Ovary (tissue), 7 donors: ENCODE measurements at regions not wholly inside any gene's neighbourhood (a gene's known extent, or its start where the extent isn't known, plus 50 kb on each side); places are given as distances from the start of the nearest gene placed in this dataset.

Experiments
- DNase-seq, 5 donors: peaks; one replicate each; pipeline ENCODE4 v3.0.0-alpha.2; 2019 to 2020
- H3K27ac ChIP-seq, 2 donors: fragments of 200-600 bp; one replicate each; pipeline versions ENCODE4 v1.5.1 to v1.8.0; 2019 to 2022
- H3K27me3 ChIP-seq: fragments of 200-600 bp; one replicate; pipeline ENCODE4 v1.8.0; 2022
- H3K36me3 ChIP-seq: fragments of 200-600 bp; sonication (generic); one replicate; pipeline ENCODE4 v1.5.1; 2019
- H3K4me1 ChIP-seq: one replicate; pipeline ENCODE4 v1.8.1; 2013; ENCODE audit warnings: mild to moderate bottlenecking, moderate library complexity; ENCODE audit not compliant: insufficient read depth
- H3K4me3 ChIP-seq: fragments of 200-600 bp; sonication (generic); one replicate; pipeline ENCODE4 v1.5.1; 2017
- H3K9me3 ChIP-seq, 2 donors: fragments of 200-600 bp in 1 of 2; sonication (generic) in 1 of 2; one replicate each; pipeline versions ENCODE4 v1.5.1 to v1.8.1; 2013 to 2019; ENCODE audit warnings: mild to moderate bottlenecking in 1 of 2, moderate library complexity in 1 of 2
- EP300 ChIP-seq: sonication (generic); formaldehyde crosslinking; IDR thresholded peaks from one replicate; pipeline ENCODE4 v1.6.1; 2017; ENCODE audit warnings: antibody characterized with exemption
- POLR2A ChIP-seq: fragments of 450-650 bp; IDR thresholded peaks from one replicate; pipeline ENCODE4 v1.6.1; 2017; ENCODE audit warnings: antibody characterized with exemption, mild to moderate bottlenecking, moderate library complexity
- WGBS, 3 donors: extraction: QIAGEN DNeasy Blood & Tissue Kit in 1 of 3; methylation state at CpG; one replicate each; pipeline versions ENCODE4 v1.1.5 to v1.1.7; 2013 to 2017; 5-methylcytosine and 5-hydroxymethylcytosine counted together
- intact Hi-C, 4 donors: fragments of 100-400 bp; cut with DNase I; formaldehyde crosslinking; loops; one replicate each; pipeline versions ENCODE4 v1.11.0 to v1.15.1; 2022 to 2023
- TF ChIP-seq, protein P1 (sequence below), 3 donors: fragments of 450-650 bp in 2 of 3; fragments of 200-600 bp in 1 of 3; IDR thresholded peaks; one replicate each; pipeline versions ENCODE4 v1.5.1 to v1.8.0; 2016 to 2022; ENCODE audit warnings: antibody characterized with exemption in 3 of 3, mild to moderate bottlenecking in 1 of 3
- donor health status: DM: no; HTN: no; CAD: no; lungs with moderate emphysema.
- donor health status: DM: no; HTN: no; CAD: no.
- donor health status: Bipolar disorder and iron deficiency.
- donor health status: DM: no; HTN: no; CAD: no.
- donor health status: DM: yes; HTN: yes; CAD: no.

DNA sequence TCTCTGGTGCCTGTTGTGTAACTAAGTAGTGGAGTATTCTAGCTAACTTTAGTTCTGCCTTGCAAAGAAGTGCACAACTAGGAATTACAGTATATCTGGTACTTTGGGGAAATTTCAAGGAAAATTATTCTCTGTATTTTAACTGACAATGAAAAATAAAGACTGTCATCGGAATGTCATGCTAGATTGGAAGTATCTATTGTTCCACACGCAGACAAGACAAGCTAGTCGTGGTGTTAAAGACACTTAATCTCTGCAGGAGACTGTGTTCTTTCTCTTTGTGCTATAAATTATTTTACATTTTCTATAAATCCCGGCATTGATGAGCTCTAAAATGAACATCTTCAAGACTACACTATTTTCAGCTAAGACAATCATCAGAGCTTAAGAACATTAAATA lies 1068.8 kb upstream of the ADGRL4 start:
- WGBS, 3 donors, result 86 to 92% (median 88%) methylated on average over 4 of the region's 4 CpGs
- Histone ChIP-seq H3K4me3 (no peak overlapping the region), H3K4me1 (no peaks in the 10 kb centered on the region), H3K36me3 (no peaks in the 10 kb centered on the region), H3K27ac (no peak overlapping the region), H3K27me3 (no peaks in the 10 kb centered on the region), H3K9me3 (no peaks in the 10 kb centered on the region)
- intact Hi-C loops, result no loop called here
- no peak for DNase-seq
- TF ChIP-seq EP300, result no peak
- no peak for TF ChIP-seq POLR2A
- TF ChIP-seq, protein P1, sequence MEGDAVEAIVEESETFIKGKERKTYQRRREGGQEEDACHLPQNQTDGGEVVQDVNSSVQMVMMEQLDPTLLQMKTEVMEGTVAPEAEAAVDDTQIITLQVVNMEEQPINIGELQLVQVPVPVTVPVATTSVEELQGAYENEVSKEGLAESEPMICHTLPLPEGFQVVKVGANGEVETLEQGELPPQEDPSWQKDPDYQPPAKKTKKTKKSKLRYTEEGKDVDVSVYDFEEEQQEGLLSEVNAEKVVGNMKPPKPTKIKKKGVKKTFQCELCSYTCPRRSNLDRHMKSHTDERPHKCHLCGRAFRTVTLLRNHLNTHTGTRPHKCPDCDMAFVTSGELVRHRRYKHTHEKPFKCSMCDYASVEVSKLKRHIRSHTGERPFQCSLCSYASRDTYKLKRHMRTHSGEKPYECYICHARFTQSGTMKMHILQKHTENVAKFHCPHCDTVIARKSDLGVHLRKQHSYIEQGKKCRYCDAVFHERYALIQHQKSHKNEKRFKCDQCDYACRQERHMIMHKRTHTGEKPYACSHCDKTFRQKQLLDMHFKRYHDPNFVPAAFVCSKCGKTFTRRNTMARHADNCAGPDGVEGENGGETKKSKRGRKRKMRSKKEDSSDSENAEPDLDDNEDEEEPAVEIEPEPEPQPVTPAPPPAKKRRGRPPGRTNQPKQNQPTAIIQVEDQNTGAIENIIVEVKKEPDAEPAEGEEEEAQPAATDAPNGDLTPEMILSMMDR (IDR thresholded peaks at IDR 0.05), result no peak

DNA sequence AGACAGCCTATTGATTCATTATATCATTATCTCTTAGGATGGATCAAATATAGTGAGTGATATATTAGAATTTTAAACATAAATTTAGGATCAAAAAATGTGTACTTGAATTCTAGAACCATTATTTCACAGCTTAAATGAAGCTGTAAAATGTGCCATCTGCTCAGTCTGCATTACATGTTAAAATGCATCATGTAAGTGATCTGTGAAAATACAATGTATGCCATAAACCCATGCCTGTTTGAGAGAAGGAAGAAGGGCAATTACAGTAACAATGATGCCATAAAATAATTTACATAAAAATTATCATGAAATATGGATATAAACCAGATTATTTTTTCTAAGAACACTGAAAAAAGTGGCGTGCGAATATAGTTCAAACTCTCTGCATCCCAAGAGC lies 1066.0 kb upstream of the ADGRL4 start:
- DNase-seq, result no peak
- TF ChIP-seq, protein P1 (IDR thresholded peaks at IDR 0.05), result no peak
- TF ChIP-seq EP300 (no peak), POLR2A (no peak)
- 94 to 98% (median 95%) methylated on average over 2 of the region's 2 CpGs for WGBS, 3 donors
- Histone ChIP-seq H3K27ac (no peak overlapping the region), H3K4me1 (no peaks in the 10 kb centered on the region), H3K9me3 (no peaks in the 10 kb centered on the region), H3K27me3 (no peaks in the 10 kb centered on the region), H3K36me3 (no peaks in the 10 kb centered on the region), H3K4me3 (no peak overlapping the region)
- intact Hi-C loops, result no loop called here

DNA sequence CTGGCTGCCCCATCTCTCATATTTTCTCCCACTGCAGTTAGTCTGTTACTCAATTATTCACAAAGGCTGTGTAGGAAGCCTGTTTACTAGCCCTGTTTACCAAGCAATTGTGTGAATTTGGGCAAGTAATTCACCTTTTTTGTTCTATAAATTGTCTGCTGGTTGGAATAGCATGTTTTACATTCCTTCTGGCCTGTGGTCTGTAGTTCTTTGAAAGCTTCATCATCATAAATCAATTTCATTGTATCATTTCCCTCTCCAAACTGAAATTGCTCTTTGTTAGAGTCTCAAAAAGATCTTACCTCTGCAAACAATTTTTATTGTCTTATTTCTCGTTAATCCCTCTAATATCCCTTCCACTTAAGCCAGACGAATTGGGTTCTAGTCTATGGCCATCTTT lies 1059.5 kb upstream of the ADGRL4 start:
- WGBS, 3 donors, result 40 to 63% (median 46%) methylated on average over 2 of the region's 2 CpGs
- intact Hi-C loops, result no loop called here

DNA sequence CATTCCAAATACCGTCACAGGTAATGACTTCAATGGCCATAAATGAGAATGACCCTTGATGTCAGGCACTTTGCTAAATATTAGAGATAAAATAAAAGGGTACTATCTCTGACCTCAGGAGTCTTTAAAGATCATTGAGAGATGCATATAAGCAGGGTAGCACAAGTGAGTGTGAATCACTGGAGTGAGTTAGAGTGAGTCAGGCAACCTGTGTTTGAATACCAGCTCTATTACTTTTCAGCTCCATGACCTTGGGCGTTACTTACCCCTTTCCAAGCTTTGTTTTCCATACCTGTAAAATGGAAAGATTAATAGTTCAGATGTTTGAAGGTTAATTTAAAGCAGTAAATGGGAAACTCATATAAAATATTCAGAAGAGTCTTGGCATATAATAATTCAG lies 1058.0 kb upstream of the ADGRL4 start:
- 69 to 91% (median 91%) methylated on average over 2 of the region's 2 CpGs for WGBS, 3 donors
- intact Hi-C loops, result no loop called here
- DNase-seq, result no peak

More for the DNA sequence above, 1059.5 kb upstream of the ADGRL4 start:
- no peak for DNase-seq
- no peak overlapping the region for H3K4me3 ChIP-seq
- H3K4me1 ChIP-seq, result no peaks in the 10 kb centered on the region
- H3K27ac ChIP-seq, result no peak overlapping the region
- H3K9me3 ChIP-seq, result no peaks in the 10 kb centered on the region
- H3K36me3 ChIP-seq, result no peaks in the 10 kb centered on the region
- peaks cover 2% of the 10 kb centered on the region for H3K27me3 ChIP-seq
- TF ChIP-seq POLR2A, result no peak
- TF ChIP-seq EP300, result no peak
- TF ChIP-seq, protein P1 (IDR thresholded peaks at IDR 0.05), result no peak

More for the DNA sequence above, 1058.0 kb upstream of the ADGRL4 start:
- no peak overlapping the region for H3K4me3 ChIP-seq
- no peaks in the 10 kb centered on the region for H3K9me3 ChIP-seq
- no peaks in the 10 kb centered on the region for H3K36me3 ChIP-seq
- H3K27ac ChIP-seq, result no peak overlapping the region
- TF ChIP-seq POLR2A (no peak), EP300 (no peak)
- TF ChIP-seq, protein P1 (IDR thresholded peaks at IDR 0.05), result no peak
- no peaks in the 10 kb centered on the region for H3K4me1 ChIP-seq
- H3K27me3 ChIP-seq, result peaks cover 2% of the 10 kb centered on the region
